Prostate gland (tissue), 2 donors: ENCODE measurements at regions not wholly inside any gene's neighbourhood (a gene's known extent, or its start where the extent isn't known, plus 50 kb on each side); places are given as distances from the start of the nearest gene placed in this dataset.

ENCODE experiments used
- POLR2A ChIP-seq: fragments of 450-650 bp; IDR thresholded peaks from one replicate; pipeline ENCODE4 v1.6.1; 2016; ENCODE audit warnings: antibody characterized with exemption, mild to moderate bottlenecking
- TF ChIP-seq, protein P1 (sequence below), 4 experiments: fragments of 200-600 bp in 2 of 4; fragments of 450-650 bp in 2 of 4; sonication (generic) in 2 of 4; IDR thresholded peaks; 1 replicate in 3 of 4; 2 replicates in 1 of 4; pipeline ENCODE4 v1.5.1; 2016 to 2019; ENCODE audit warnings: antibody characterized with exemption in 4 of 4, mild to moderate bottlenecking in 2 of 4, moderate library complexity in 2 of 4

DNA sequence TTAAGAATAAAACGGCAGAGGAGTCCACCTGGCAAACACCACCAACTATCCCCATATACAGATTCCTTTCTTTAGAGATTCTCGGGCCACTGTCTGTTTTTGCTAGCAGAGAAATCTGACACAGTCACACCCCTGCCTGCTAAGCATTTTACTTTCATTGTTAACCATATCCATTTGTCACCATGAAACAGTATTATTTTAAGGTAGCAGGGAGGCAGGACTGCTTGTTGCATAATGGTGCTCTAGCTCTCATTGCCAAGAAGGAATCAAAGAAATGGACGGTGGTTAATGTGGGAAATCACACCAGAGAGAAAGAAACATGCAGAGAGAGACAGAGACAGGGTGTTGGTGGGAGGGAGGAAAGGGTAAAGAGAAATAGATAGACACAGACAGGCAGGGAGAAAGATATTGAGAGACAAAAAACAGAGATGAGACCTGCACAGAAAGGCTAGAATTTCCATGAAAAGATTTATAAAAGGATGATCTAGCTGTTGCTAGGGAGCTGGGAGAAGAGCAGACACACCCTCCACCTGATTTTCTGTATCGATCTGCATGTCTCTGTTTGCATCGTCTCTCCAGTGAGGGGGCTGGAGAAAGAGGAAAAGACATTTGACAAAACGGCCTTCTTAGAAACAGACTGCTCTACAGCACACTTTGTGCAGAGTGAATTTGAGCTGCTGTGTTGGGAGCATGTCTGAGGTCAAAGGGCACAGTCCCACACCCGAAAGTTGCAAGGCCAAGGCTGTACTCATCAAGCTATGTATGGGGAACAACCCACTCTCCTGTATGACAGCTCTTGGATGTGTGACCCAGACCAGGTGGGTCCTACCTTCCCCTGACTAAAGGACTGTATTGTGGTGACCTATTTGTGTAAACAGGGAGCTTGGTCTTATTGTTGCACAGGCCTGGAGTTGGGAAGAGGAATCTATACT lies 303.1 kb downstream of the FZD1 start:
- TF ChIP-seq, protein P1, sequence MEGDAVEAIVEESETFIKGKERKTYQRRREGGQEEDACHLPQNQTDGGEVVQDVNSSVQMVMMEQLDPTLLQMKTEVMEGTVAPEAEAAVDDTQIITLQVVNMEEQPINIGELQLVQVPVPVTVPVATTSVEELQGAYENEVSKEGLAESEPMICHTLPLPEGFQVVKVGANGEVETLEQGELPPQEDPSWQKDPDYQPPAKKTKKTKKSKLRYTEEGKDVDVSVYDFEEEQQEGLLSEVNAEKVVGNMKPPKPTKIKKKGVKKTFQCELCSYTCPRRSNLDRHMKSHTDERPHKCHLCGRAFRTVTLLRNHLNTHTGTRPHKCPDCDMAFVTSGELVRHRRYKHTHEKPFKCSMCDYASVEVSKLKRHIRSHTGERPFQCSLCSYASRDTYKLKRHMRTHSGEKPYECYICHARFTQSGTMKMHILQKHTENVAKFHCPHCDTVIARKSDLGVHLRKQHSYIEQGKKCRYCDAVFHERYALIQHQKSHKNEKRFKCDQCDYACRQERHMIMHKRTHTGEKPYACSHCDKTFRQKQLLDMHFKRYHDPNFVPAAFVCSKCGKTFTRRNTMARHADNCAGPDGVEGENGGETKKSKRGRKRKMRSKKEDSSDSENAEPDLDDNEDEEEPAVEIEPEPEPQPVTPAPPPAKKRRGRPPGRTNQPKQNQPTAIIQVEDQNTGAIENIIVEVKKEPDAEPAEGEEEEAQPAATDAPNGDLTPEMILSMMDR (IDR thresholded peaks at IDR 0.05), result no peak
- TF ChIP-seq POLR2A, result no peak
